ENCODE measurements at regions not wholly inside any gene's neighbourhood (a gene's known extent, or its start where the extent isn't known, plus 50 kb on each side); places are given as distances from the start of the nearest gene placed in this dataset.

DNA sequence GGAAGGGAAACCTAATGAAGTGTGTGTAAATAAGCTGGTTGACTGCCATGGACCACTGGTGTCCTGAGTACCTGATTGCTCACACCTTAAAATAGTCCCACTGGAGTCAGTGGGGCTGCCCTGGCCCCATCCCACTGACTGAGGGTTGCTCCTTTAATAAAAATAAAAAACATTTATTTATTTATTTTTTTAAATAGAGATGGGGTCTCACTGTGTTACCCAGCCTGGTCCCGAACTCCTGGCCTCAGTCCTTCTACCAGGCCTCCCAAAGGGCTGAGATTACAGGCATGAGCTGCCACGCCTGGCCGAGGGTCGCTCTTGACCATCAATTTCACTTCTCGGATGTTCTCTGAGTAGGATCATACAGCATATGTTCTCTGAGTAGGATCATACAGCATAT is 394.2 kb upstream of the IRX2 start:
- DNase-seq (ENCODE audit: low read depth) = no peak

DNA sequence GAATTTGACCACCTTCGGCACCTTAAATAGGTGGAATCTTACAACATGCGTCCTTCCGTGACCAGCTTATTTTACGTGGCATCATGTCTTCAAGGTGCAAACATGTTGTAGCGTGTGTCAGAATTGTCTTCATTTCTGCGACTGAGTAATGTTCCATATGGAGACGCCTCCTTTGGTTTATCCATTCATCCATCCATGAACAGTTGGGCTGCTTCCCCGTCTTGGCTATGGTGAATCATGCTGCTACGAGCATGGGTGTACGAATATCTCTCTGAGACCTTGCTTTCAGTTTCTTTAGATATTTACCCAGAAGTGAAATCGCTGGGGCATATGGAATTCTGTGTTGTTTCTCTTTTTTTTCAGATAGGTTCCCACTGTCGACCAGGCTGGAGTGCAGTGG is 391.9 kb upstream of the IRX2 start:
- DNase-seq (ENCODE audit: low read depth) = peak; percentile 3

DNA sequence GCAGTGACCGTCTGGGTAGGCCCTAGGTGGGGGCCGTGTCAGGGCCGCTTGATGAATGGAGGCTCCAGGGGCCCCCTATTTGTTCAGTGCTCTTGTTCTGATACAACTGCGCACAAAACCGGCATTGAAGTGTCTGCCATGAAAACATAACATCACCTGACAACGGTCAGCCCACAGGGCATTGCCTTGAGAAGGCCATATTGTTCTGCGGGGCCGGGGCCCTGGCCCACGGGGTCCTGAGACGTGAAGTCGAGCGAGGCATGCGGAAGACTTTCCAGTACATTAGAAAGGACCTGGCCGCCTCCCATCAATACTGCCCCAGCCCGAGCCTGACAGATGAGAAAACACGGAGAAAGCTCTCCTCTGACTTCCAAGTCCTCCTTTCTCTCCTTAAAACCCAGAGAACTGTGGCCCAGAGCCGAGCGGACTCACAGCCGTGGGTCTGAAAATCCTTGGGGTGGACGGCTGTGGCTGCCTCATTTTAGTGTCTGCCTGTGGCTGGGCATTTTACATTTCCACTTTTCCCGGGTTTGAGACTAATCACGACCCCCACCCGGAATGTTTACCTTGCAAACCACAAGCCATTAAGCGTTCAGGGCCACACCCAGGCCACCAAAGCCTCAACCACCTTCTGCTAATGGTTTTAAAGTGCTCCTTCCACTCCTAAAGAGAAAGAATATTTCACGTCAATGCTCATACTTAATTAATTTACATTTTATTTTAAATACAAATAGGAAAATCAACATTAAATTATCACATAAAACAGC is 391.0 kb upstream of the IRX2 start:
- DNase-seq (ENCODE audit: low read depth) = no peak

DNA sequence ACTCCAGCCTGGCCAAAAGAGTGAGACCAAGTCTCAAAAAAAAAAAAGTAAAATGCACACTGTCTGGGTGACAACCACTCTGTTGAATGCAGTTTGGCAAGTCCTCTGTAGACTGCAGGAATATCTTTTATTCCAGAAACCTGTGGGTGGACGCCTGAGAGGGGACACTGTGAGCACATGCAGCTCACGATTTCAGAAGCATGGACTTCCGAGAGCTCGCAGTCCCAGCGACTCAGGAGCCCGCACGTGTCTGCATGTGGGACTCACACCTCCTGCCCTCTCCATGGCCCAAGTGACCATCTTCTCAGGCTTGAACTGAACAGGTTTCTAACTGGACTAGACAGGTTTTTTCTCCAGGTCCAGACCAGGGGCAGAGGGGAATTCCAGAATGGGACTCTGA is 388.6 kb upstream of the IRX2 start:
- DNase-seq (ENCODE audit: low read depth) = no peak

DNA sequence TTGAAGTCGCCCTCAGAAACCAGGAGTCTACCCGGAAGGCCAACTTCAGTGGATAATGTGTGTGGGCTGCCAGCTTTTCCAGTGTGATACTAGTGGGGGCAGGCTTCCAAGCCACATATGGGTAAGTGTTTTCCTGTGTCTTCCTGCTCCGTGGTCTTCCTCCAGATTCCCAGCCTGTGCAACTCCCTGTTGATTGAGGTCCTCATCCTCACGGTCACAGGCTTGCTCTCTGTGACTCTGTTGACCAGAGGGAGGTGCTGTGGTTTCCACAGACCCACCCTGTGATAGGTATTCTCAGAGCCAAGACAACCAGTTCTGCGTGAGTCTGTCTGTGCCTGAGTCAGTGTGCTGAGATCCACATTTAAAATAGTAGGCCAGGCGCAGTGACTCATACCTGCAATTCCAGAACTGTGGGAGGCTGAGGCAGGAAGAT is 388.0 kb upstream of the IRX2 start:
- peak; percentile 15 for DNase-seq (ENCODE audit: low read depth)

DNA sequence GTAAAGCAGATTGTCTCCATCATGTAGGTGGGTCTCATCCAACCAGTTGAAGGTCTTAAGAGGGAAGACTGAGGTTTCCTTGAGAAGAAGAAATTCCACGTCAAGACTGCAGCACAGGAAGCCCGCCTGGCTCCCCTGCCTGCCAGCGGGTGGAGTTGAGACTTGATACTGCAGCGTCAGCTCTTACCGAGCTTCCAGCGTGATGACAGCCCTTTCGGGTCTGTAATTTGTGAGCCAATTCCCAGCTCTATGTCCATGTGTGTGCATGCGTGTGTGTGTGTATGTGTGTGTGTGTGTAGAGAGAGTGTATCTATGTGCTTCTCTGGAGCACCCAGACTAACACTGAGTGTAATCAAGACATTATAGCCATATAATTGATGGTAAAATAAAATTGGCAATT is 379.7 kb upstream of the IRX2 start:
- no peak for DNase-seq (ENCODE audit: low read depth)

DNA sequence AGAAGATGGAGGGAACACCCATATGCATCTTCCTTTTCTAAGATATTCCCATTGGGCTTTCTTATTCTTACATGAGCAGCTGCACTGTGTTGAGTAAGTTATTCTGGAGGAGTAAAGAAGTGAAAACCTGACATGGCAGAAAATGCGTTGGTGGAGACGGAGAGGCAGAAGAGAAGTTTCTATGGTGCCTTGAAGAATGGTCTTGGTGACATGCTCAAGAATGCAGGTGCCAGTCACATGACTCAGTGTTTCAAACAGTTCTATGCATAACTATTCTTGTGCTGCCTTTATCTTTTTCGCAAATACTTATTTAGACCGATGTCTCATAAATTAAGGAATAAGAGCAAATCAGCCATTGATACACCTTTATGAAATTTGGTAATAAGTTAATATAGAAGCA is 377.8 kb upstream of the IRX2 start:
- no peak for DNase-seq (ENCODE audit: low read depth)

DNA sequence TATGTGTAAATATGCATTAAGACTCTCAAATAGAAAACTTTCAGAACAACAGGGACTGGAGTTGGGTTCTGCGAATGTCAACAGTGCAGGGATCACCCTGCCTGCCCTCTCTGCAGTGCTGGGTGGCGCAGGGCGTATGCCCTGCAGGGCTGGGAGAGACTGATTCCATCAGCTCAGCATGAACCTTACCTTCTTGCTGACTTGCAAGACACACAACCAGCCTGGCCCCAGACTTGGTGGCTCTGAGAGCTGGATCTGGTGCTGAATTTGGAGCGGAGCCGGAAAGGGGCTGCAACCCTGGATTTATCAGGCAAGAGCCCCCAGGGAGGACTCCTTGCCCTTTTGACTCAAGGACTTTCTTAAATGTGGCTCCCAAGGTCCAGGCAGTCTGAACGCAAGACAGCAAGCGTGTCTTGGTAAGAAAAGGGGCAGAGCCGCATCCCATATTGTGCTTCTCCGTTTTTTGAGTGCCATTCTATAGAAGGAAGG is 376.0 kb upstream of the IRX2 start:
- DNase-seq (ENCODE audit: low read depth) = no peak

DNA sequence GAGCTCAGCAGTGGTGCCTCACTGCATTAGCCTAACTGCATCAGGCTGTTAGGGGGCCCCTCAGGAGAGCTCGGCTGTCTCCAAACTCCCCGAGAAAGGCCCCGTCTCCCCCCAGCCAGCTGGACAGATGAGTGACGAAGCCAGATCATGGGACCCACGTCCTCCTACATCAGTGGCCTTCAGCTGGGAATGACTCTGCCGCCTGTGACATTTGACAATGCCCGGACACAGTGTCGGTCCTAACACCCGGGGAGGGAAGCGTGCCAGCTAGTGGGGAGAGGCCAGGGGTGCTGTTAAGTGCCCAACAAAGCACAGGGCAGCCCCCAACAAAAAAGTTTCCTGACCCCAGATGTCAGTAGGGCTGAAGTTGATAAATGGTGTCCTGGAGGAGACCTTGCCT is 375.2 kb upstream of the IRX2 start:
- no peak for DNase-seq (ENCODE audit: low read depth)

DNA sequence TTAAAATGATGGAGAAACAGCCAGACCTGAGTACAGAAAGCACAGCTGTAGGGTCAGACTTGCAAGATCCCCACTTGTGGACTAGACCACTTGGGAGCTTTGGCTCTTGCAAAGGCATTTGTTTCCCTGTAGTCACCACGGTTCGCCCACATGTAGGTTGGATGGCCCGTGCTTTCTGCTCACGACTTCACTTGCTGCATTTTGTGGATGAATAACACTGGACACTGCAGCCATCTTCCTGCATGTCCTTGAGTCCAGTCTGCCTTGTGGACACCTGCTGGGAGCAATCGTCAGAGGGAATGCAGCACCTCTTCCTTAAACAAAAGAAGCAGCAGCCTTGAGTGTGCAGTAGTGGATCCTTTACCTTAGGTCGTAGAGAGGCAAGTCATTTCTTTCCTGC is 372.9 kb upstream of the IRX2 start:
- DNase-seq (ENCODE audit: low read depth) = no peak

DNA sequence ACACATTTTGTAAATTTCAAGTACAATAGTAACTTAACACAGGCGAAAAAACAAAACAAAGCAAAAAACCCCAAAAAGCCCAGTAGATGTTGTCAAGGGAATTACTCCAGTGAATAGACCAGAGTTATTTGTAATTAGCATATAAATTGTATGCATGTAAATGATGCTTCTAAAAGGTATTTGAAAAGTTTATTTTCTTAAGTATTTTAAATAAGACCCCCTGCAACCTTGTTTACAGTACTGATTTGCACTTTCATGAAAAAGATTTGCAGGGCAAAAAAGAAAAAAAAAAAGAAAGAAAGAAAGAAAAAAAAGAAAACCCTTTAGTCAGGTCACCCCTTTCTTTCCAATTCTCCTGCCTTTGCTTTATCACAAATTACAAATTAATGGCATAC is 372.3 kb upstream of the IRX2 start:
- DNase-seq (ENCODE audit: low read depth) = no peak

DNA sequence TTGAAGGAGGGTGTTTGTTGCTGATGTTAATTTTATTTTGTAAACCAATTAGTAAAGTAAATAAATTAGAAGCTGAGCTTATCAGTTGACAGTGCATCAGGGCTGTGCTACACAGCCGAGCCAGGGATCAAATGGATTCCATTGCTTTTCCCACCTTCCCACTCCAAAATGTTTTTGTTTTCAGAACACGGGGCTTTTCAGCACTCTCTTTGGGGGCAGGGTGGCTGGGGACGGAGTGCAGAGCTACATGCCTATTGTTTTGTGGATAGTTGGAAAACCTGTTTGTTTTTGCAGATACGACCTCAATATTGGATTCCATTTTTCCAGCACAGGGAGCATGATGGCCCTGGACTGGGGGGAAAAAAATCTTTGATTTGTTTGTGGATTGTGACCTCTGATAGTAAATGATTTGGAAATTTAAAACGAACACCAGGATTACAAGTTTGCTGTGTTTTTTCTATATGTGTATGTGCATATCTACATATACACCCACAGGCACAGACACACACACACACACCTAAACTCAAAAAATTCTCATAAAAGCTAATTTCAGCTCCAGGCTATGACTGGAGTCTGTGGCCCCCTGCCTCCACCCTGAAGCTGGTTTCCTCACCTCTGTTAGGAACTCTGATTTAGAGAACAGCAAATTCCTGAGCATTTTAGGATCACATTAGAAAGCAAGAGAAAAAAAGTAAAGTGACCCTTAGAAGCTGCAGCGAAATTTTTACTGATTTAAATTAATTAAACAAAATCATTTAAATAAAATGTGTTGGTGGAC is 371.7 kb upstream of the IRX2 start:
- no peak for DNase-seq (ENCODE audit: low read depth)

DNA sequence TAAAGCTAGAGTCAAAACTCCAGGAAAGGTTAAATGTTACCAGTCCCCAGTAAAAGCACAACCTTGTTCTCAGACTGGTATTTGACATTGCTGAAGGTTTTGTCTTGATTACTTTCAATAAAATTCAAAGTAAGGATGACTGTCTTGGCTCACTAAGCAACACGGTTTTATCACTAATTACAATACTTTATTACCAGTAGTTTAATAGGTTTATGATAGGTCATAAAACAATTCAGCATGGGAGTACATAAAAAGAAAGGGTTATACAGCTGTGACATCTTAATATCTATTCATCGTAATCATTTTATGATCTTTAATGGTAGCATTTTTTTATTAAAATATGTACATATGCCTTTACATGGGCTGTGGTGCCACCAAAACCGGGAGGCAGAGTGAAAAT is 370.7 kb upstream of the IRX2 start:
- no peak for DNase-seq (ENCODE audit: low read depth)

DNA sequence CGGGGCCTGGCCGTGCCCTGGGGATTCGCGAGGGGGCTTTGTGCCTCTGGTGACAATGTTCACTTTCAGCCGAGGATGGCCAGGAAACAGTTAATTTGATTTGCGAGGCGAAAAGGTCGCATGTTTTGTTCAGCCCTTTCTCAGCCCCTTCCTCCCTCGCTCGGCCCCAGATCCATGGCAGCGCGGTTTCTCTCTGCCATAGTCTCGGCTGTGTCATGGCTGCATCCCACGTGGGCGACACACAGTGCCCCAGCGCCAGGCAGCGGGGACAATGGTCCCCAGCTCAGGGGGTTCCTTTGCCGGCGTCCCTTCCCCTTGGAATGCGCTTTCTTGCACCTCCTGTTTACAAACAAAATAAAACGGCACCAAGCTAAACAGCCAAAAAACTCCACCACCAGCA is 370.3 kb upstream of the IRX2 start:
- DNase-seq (ENCODE audit: low read depth) = no peak

DNA sequence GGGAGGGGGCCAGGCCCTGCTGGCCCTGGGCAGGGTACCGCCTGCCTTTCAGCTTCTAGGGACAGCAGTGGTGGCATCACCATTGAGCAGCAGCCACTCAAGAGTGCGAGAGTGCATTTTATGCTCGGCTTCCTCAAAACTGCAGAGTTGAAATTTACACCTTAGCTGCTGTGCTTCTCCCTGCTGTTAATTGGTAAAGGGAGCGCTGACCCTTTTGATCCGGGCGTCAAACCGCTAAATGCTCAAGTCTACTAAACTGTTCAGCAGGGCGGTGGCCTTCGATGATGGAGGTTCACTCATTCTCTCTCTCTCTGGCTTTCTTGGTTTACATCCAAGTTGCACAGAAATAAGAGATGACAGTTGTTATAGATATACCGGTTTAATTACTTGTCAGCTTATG is 368.6 kb upstream of the IRX2 start:
- DNase-seq (ENCODE audit: low read depth) = no peak

DNA sequence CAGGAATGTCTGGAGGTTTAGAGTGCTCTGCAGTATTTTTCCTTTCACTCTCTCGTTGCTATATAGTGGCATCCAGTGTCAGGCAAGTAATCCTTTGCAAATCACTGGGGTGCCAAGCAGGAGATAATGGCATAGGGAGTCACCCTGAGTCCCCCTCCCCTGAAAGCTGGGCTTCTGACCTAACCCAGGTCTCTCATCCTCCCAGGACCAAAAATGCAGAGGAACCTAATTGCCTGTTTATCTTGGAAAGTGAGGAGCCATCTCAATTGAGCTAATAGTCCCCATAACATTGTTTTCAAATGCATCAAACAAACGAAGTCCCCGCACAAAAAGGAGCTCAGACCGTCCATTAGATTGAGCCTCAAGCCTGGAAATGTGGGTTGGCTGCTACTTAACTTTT is 368.0 kb upstream of the IRX2 start:
- DNase-seq (ENCODE audit: low read depth) = no peak

DNA sequence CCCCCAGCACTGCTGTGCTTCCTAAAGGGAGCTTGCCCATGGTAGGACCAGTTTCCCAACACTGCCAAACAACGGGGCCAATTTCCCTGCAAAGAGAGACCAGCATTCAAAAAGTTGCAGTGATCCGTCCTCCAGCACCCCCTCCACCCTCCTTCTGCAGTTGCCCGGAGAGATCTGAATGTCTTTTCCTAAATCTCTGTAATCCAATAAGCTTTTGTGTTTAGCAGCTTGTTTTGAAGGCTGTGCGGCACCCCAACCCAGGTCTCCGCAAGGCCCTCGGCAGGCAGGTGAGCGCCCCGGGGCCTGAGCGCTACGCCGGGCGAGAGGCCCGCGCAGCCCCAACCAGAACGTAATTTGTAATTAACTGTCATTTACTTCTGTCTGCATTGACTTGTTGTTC is 366.9 kb upstream of the IRX2 start:
- no peak for DNase-seq (ENCODE audit: low read depth)

DNA sequence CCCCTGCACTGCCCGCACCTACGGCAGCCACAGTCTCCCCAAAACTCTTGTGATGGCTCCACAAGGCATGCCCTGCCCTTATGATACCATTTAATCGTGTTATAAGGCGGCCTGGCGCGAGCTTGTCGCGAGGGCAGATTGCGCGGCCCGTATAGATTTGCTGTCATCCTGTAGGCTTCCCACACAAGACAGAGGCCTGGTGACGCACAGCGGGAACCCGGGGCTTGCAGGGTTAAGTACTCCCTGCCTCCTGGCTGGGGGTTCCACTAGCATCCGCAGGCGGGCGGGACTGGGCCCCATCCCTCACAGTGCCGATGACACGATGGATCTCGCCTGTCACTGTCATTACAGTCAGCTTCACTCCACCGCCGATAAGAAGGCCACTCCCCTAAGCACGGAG is 364.9 kb upstream of the IRX2 start:
- DNase-seq (ENCODE audit: low read depth) = no peak

DNA sequence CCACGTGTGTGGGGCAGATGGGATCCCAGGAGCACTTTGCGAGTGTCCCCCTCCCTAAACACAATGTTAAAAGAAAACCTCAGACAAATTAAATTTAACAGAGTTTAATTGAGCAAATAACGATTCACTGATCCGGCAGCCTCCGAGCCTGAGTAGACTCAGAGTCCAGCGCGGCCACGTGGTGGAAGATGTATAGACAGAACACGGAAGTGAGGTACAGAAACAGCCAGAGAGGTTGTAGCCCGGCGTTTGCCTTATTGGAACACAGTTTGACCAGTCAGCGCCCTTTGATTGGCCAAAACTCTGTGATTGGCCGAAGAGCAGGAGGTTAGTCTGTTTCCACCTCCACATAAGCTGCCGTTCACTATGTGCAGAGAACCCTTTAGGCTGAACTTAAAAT is 363.0 kb upstream of the IRX2 start:
- no peak for DNase-seq (ENCODE audit: low read depth)

DNA sequence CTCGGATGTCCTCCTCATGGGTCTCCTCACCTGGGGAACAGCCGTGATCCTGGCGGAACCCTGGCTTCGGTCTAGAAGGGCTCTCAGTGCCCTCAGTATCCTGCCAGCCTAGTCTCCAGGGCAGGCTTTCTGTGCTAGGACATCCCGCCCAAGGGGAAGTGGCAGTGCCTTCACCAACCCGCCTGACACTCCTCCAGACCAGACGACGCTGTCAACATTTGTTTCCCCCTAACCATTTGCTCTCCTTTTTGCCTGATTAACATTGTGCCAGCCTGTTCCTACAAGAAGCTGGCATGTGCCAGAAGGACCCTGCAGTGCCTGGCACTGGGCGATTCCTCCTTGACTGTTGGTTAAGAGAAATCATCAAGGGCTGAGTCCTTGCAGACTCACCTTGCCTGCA is 358.9 kb upstream of the IRX2 start:
- no peak for DNase-seq (ENCODE audit: low read depth)

DNA sequence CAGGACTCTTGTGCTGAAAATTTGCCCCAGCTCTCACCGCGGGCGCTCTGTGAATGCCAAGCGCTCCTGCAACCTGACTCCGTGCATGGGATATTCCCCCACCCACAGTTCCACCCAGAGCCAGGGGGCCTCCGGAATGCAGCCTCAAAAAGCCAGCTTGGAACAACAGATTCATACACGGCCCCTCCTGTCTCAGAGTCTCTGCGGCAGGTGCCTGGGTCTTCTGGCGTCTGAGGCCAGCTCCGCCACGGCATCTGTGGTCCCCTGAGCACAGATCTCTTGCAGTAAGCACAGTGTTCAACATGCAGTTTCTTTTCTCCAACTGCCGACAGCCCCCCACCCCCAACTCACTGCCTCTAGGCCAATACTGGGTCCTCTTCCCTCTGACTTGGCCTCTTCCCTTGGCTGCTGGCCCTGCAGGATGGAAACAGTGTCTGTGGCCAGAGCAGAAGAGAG is 355.7 kb upstream of the IRX2 start:
- no peak for DNase-seq (ENCODE audit: low read depth)

DNA sequence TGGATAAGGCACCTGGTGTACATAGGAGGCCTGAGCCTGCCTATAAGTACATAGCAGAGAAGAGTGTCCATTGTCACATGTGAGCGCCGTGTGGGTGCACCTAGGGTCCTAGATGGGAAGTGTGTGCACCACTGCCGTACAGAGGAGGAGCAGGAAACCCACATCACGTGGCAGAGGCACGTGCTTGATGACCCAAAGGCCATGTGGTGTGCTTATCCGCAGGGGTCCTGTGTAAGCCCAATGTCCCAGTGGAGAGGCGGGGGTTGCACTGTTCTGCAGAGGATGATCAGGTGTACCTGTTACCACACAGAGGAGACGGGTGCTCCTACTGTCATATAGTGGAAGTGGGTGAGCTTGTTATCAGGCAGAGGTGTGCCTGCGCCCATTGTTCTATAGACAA is 354.1 kb upstream of the IRX2 start:
- no peak for DNase-seq (ENCODE audit: low read depth)

DNA sequence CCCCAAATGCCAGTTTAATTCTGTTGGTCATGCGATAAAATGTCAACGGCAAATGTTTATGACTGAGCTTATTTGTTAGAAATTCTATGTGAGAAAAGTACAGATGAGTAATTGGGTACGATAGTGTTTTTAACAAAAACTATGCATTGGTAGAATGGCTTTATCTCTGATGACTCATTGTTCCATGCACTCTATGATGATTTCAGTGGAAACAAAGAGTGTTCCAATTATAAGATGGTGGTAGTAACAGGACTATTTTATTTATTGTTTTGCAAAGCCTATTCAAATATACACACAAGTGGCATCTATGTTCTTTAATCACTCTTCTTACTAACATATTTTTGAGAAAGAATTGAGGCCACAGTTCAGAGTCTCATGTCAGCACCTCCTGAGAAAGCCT is 353.7 kb upstream of the IRX2 start:
- no peak for DNase-seq (ENCODE audit: low read depth)
